ENCODE measurements at regions not wholly inside any gene's neighbourhood (a gene's known extent, or its start where the extent isn't known, plus 50 kb on each side); places are given as distances from the start of the nearest gene placed in this dataset.
"Not testable (repeated sequence)": the region's sequence is repeated elsewhere in the genome, so short reads cannot be mapped to it uniquely, and the experiment has no call there.

- no CpG with 5 or more reads among the region's 3 CpGs for WGBS (ENCODE audit: insufficient coverage, insufficient read length)
Measured at GRCh38 chr5:124910354-124911016, 164.0 kb upstream of the ZNF608 start.

DNA sequence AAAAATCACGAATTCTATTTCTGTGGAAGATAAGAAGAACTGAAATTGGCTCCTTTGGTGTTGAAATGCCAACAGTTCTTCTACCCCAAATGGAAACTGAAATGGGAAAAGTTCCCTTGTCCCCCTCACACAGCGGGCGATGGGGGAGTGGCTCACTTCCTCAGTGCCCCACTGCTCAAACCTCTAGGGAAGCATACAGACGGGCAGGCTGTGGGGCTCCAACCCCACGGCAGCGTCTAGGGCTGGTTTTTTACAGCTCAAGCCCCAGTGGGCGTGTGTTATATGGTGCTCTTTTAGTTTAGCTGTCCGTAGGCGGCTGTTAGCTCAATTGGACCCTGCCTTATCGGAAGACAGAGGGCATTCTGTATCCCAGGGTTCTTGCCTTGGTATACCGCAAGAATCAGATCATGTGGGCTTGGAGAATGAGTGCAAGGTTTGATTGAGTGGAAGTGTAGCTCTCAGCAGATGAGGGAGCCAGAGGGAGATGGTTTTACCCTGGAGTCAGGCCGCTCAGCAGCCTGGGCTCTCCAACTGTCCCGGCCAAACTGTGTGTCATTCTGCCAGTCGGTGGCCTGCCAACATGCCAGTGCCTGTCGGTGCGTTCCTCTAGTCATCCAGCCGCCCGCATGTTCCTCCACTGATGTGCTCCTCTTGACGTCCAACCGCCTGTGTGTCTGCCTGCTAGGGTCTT, 166.3 kb upstream of the ZNF608 start:
- no peak for DNase-seq (ENCODE audit: low read depth, low spot score)
- Histone ChIP-seq H3K9me3 (ENCODE audit: control insufficient read depth, insufficient read depth, low read length) (no peaks in the 10 kb centered on the region), H3K4me3 (ENCODE audit: low read length) (no peak overlapping the region), H3K27ac (ENCODE audit: low read length) (no peak overlapping the region), H3K4me1 (ENCODE audit: control insufficient read depth, insufficient read depth, low read length) (no peaks in the 10 kb centered on the region), H3K36me3 (ENCODE audit: control insufficient read depth, insufficient read depth, low read length) (no peaks in the 10 kb centered on the region), H3K27me3 (ENCODE audit: control insufficient read depth, insufficient read depth, low read length) (no peaks in the 10 kb centered on the region)
- WGBS (ENCODE audit: insufficient coverage, insufficient read length) = no CpG with 5 or more reads among the region's 20 CpGs

More at GRCh38 chr5:124910354-124911016, 164.0 kb upstream of the ZNF608 start:
- no peak for DNase-seq (ENCODE audit: low read depth, low spot score)
- Histone ChIP-seq H3K4me1 (ENCODE audit: control insufficient read depth, insufficient read depth, low read length) (peaks cover 3% of the 10 kb centered on the region; the same call in 1 of the 2 replicates), H3K9me3 (ENCODE audit: control insufficient read depth, insufficient read depth, low read length) (no peaks in the 10 kb centered on the region), H3K36me3 (ENCODE audit: control insufficient read depth, insufficient read depth, low read length) (no peaks in the 10 kb centered on the region), H3K4me3 (ENCODE audit: low read length) (no peak overlapping the region), H3K27ac (ENCODE audit: low read length) (no peak overlapping the region), H3K27me3 (ENCODE audit: control insufficient read depth, insufficient read depth, low read length) (no peaks in the 10 kb centered on the region)

- Histone ChIP-seq H3K27me3 (ENCODE audit: control insufficient read depth, insufficient read depth, low read length) (no peaks in the 10 kb centered on the region), H3K9me3 (ENCODE audit: control insufficient read depth, insufficient read depth, low read length) (no peaks in the 10 kb centered on the region), H3K27ac (ENCODE audit: low read length) (no peak overlapping the region), H3K4me1 (ENCODE audit: control insufficient read depth, insufficient read depth, low read length) (no peaks in the 10 kb centered on the region), H3K36me3 (ENCODE audit: control insufficient read depth, insufficient read depth, low read length) (no peaks in the 10 kb centered on the region), H3K4me3 (ENCODE audit: low read length) (no peak overlapping the region)
- no CpG with 5 or more reads among the region's 2 CpGs for WGBS (ENCODE audit: insufficient coverage, insufficient read length)
- no peak for DNase-seq (ENCODE audit: low read depth, low spot score)
Measured at GRCh38 chr5:124913329-124913653, 166.9 kb upstream of the ZNF608 start.

- not testable (repeated sequence) for H3K27me3 ChIP-seq (ENCODE audit: control insufficient read depth, insufficient read depth, low read length); H3K4me1 ChIP-seq (ENCODE audit: control insufficient read depth, insufficient read depth, low read length); DNase-seq (ENCODE audit: low read depth, low spot score); H3K36me3 ChIP-seq (ENCODE audit: control insufficient read depth, insufficient read depth, low read length); H3K9me3 ChIP-seq (ENCODE audit: control insufficient read depth, insufficient read depth, low read length); H3K27ac ChIP-seq (ENCODE audit: low read length); H3K4me3 ChIP-seq (ENCODE audit: low read length)
- no CpG with 5 or more reads among the region's 5 CpGs for WGBS (ENCODE audit: insufficient coverage, insufficient read length)
Measured at GRCh38 chr5:124916313-124916712, 169.9 kb upstream of the ZNF608 start.

DNA sequence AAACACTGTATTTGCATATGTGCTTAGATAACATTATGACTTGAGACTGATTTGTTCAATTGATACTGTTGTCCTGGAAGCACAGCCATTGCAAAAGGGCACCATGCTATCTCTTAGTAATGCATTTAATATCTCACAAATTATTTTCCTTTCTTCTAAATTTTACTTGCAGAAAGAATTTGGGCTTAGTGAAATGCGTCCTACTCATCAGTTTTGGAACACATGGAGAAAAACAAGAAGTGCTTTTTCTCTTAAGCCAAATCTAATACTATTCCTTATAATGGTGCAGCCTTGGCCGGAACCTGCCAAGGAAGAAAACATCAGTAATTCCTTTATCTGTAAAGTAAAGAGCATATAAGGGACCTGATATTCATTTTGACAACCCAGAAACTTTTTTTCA, 172.2 kb upstream of the ZNF608 start:
- Histone ChIP-seq H3K4me1 (ENCODE audit: control insufficient read depth, insufficient read depth, low read length) (no peaks in the 10 kb centered on the region), H3K36me3 (ENCODE audit: control insufficient read depth, insufficient read depth, low read length) (no peaks in the 10 kb centered on the region), H3K27me3 (ENCODE audit: control insufficient read depth, insufficient read depth, low read length) (no peaks in the 10 kb centered on the region), H3K4me3 (ENCODE audit: low read length) (no peak overlapping the region), H3K27ac (ENCODE audit: low read length) (no peak overlapping the region), H3K9me3 (ENCODE audit: control insufficient read depth, insufficient read depth, low read length) (no peaks in the 10 kb centered on the region)
- no CpG with 5 or more reads among the region's 2 CpGs for WGBS (ENCODE audit: insufficient coverage, insufficient read length)
- DNase-seq (ENCODE audit: low read depth, low spot score) = no peak

- Histone ChIP-seq H3K4me3 (ENCODE audit: low read length) (no peak overlapping the region), H3K9me3 (ENCODE audit: control insufficient read depth, insufficient read depth, low read length) (no peaks in the 10 kb centered on the region), H3K36me3 (ENCODE audit: control insufficient read depth, insufficient read depth, low read length) (no peaks in the 10 kb centered on the region), H3K4me1 (ENCODE audit: control insufficient read depth, insufficient read depth, low read length) (no peaks in the 10 kb centered on the region), H3K27ac (ENCODE audit: low read length) (no peak overlapping the region), H3K27me3 (ENCODE audit: control insufficient read depth, insufficient read depth, low read length) (no peaks in the 10 kb centered on the region)
- DNase-seq (ENCODE audit: low read depth, low spot score) = no peak
- no CpG with 5 or more reads among the region's 1 CpG for WGBS (ENCODE audit: insufficient coverage, insufficient read length)
Measured at GRCh38 chr5:124919076-124919475, 172.6 kb upstream of the ZNF608 start.

GRCh38 chr5:124919747-124920525, 173.5 kb upstream of the ZNF608 start:
- H3K36me3 ChIP-seq (ENCODE audit: control insufficient read depth, insufficient read depth, low read length) = no peaks in the 10 kb centered on the region
- H3K4me1 ChIP-seq (ENCODE audit: control insufficient read depth, insufficient read depth, low read length) = no peaks in the 10 kb centered on the region
- no peaks in the 10 kb centered on the region for H3K27me3 ChIP-seq (ENCODE audit: control insufficient read depth, insufficient read depth, low read length)
- no peak overlapping the region for H3K27ac ChIP-seq (ENCODE audit: low read length)
- no peaks in the 10 kb centered on the region for H3K9me3 ChIP-seq (ENCODE audit: control insufficient read depth, insufficient read depth, low read length)
- no CpG with 5 or more reads among the region's 6 CpGs for WGBS (ENCODE audit: insufficient coverage, insufficient read length)
- no peak for DNase-seq (ENCODE audit: low read depth, low spot score)
- no peak overlapping the region for H3K4me3 ChIP-seq (ENCODE audit: low read length)

GRCh38 chr5:124920909-124921666, 174.6 kb upstream of the ZNF608 start:
- no peak for DNase-seq (ENCODE audit: low read depth, low spot score)
- Histone ChIP-seq H3K27ac (ENCODE audit: low read length) (no peak overlapping the region), H3K36me3 (ENCODE audit: control insufficient read depth, insufficient read depth, low read length) (no peaks in the 10 kb centered on the region)

GRCh38 chr5:124921694-124922093, 175.3 kb upstream of the ZNF608 start:
- Histone ChIP-seq H3K36me3 (ENCODE audit: control insufficient read depth, insufficient read depth, low read length) (no peaks in the 10 kb centered on the region), H3K4me3 (ENCODE audit: low read length) (no peak overlapping the region), H3K27ac (ENCODE audit: low read length) (no peak overlapping the region), H3K4me1 (ENCODE audit: control insufficient read depth, insufficient read depth, low read length) (no peaks in the 10 kb centered on the region), H3K27me3 (ENCODE audit: control insufficient read depth, insufficient read depth, low read length) (no peaks in the 10 kb centered on the region), H3K9me3 (ENCODE audit: control insufficient read depth, insufficient read depth, low read length) (no peaks in the 10 kb centered on the region)
- DNase-seq (ENCODE audit: low read depth, low spot score) = no peak
- WGBS (ENCODE audit: insufficient coverage, insufficient read length) = no CpG with 5 or more reads among the region's 4 CpGs

More at GRCh38 chr5:124920909-124921666, 174.6 kb upstream of the ZNF608 start:
- no peaks in the 10 kb centered on the region for H3K4me1 ChIP-seq (ENCODE audit: control insufficient read depth, insufficient read depth, low read length)
- H3K27me3 ChIP-seq (ENCODE audit: control insufficient read depth, insufficient read depth, low read length) = no peaks in the 10 kb centered on the region
- H3K9me3 ChIP-seq (ENCODE audit: control insufficient read depth, insufficient read depth, low read length) = no peaks in the 10 kb centered on the region
- no peak overlapping the region for H3K4me3 ChIP-seq (ENCODE audit: low read length)
- no CpG with 5 or more reads among the region's 9 CpGs for WGBS (ENCODE audit: insufficient coverage, insufficient read length)

GRCh38 chr5:124922255-124922975, 176.0 kb upstream of the ZNF608 start:
- Histone ChIP-seq H3K27ac (ENCODE audit: low read length) (no peak overlapping the region), H3K27me3 (ENCODE audit: control insufficient read depth, insufficient read depth, low read length) (no peaks in the 10 kb centered on the region), H3K9me3 (ENCODE audit: control insufficient read depth, insufficient read depth, low read length) (no peaks in the 10 kb centered on the region), H3K4me1 (ENCODE audit: control insufficient read depth, insufficient read depth, low read length) (no peaks in the 10 kb centered on the region), H3K4me3 (ENCODE audit: low read length) (no peak overlapping the region), H3K36me3 (ENCODE audit: control insufficient read depth, insufficient read depth, low read length) (no peaks in the 10 kb centered on the region)
- no peak for DNase-seq (ENCODE audit: low read depth, low spot score)
- WGBS (ENCODE audit: insufficient coverage, insufficient read length) = no CpG with 5 or more reads among the region's 6 CpGs
